HEK293 (cell line): ENCODE measurements at regions not wholly inside any gene's neighbourhood (a gene's known extent, or its start where the extent isn't known, plus 50 kb on each side); places are given as distances from the start of the nearest gene placed in this dataset.

Experiments
- SCRT1 ChIP-seq: fragments of 450-650 bp; formaldehyde crosslinking; IDR thresholded peaks from 2 replicates; pipeline ENCODE4 v1.5.1; 2016; ENCODE audit warnings: missing biosample characterization, missing genetic modification characterization, borderline replicate concordance
- ZNF121 ChIP-seq: fragments of 450-650 bp; formaldehyde crosslinking; IDR thresholded peaks from 2 replicates; pipeline ENCODE4 v1.5.1; 2016; ENCODE audit warnings: missing biosample characterization, missing genetic modification characterization
- ZNF776 ChIP-seq: fragments of 450-650 bp; formaldehyde crosslinking; IDR thresholded peaks from 2 replicates; pipeline ENCODE4 v1.5.0; 2017; ENCODE audit warnings: missing biosample characterization, missing genetic modification characterization, borderline replicate concordance

DNA sequence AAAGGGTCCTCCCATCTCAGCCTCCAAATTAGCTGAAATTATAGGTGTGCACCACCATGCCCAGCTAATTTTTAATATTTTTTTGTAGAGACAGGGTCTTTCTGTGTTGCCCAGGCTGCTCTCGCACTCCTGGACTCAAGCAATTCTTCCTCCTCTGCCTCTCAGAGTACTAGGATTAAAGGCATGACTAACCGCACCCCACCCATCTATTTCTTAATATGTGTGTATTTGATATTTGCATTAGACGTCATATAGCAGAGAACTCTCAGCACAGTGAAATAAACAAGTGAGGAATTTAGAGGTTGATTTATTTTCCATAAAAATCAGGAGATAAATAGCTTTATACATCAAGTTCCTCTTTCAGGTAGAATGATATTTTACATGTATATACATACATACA, 213.5 kb downstream of the FSIP2 start:
- TF ChIP-seq SCRT1 (tag by site-specific recombination) (no peak), ZNF121 (no peak), ZNF776 (tag by site-specific recombination) (no peak)
